Esophagus squamous epithelium (tissue), 4 donors: ENCODE measurements at regions not wholly inside any gene's neighbourhood (a gene's known extent, or its start where the extent isn't known, plus 50 kb on each side); places are given as distances from the start of the nearest gene placed in this dataset.

Experiments
- CTCF ChIP-seq, 6 experiments: fragments of 450-650 bp in 4 of 6; fragments of 200-600 bp in 2 of 6; sonication (generic) in 2 of 6; IDR thresholded peaks; one replicate each; pipeline ENCODE4 v1.5.1; 2016 to 2019; ENCODE audit warnings: antibody characterized with exemption in 6 of 6, mild to moderate bottlenecking in 4 of 6, moderate library complexity in 4 of 6
- POLR2A ChIP-seq, 4 donors: fragments of 450-650 bp; IDR thresholded peaks; one replicate each; pipeline ENCODE4 v1.6.1; 2017; ENCODE audit warnings: antibody characterized with exemption in 4 of 4, mild to moderate bottlenecking in 4 of 4, moderate library complexity in 3 of 4

DNA sequence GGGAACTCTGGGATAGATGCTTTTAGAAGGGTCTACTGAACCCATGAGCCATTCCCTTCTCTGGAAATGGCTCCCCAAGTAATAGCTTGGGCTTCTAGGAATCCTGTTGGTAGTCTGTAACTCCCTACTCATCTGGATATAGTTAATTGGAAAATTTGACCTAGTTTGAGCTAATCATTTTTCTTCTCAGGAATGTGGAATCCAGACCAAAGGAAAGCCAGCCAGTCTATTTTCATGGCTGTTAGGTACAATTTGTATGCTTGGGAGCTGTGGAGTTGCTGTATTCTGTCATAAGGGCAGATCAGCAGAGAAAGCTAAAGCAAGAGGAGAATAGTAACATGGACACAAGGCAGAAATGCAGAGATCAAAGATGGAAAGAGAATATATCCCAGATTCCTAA is 71.6 kb upstream of the C1GALT1 start:
- TF ChIP-seq CTCF (IDR thresholded peaks at IDR 0.05) (no peak), POLR2A (IDR thresholded peaks at IDR 0.05) (no peak)
